ENCODE measurements at regions not wholly inside any gene's neighbourhood (a gene's known extent, or its start where the extent isn't known, plus 50 kb on each side); places are given as distances from the start of the nearest gene placed in this dataset.
A peak's percentile ranks its signal among the peaks of the same experiment; 100 is the strongest.

DNA sequence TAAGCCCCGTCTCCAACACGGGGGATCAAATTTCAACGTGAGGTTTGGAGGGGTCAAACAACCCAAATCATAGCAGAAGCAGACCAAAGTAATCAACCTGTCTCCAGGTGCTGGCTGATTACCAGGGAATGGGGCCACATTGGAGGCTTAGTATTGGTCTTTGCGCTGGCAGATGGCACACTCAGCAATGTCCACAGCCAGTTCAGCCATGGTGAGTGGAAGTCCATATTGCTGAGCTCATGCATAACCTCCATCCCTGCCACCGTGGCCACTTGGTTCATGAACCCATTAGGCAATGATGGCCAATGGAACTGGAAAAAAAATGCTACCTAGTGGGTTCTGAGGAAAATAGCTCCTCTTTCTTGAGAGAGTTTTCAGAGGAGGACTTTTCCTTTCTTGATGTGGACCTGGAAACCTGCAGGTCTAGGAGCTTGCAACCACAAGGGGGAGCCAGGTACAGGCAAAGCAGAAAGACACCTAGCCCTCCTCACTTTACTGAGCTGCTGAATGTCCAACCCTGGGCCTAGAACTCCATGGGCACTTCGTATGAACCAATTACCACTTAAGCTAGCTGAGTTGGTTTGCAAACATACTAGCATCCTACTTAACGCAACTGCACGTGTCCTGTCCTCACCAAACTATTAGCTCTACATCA, 128.0 kb upstream of the GYPC start:
- Mint-ChIP-seq H3K27ac (no peak overlapping the region), H3K27me3 (ENCODE audit: low read depth) (no peaks in the 10 kb centered on the region), H3K36me3 (ENCODE audit: low read depth) (no peaks in the 10 kb centered on the region), H3K4me1 (ENCODE audit: low read depth) (no peaks in the 10 kb centered on the region), H3K9me3 (no peaks in the 10 kb centered on the region), H3K4me3 (no peak overlapping the region)
- DNase-seq (ENCODE audit: low spot score) = peak; percentile 23

GRCh38 chr2:126531029-126531428, 124.9 kb upstream of the GYPC start:
- Mint-ChIP-seq H3K36me3 (ENCODE audit: low read depth) (no peaks in the 10 kb centered on the region), H3K27me3 (ENCODE audit: low read depth) (no peaks in the 10 kb centered on the region), H3K4me1 (ENCODE audit: low read depth) (peaks cover 5% of the 10 kb centered on the region), H3K9me3 (no peaks in the 10 kb centered on the region), H3K4me3 (no peak overlapping the region), H3K27ac (no peak overlapping the region)
- DNase-seq (ENCODE audit: low spot score) = no peak

DNA sequence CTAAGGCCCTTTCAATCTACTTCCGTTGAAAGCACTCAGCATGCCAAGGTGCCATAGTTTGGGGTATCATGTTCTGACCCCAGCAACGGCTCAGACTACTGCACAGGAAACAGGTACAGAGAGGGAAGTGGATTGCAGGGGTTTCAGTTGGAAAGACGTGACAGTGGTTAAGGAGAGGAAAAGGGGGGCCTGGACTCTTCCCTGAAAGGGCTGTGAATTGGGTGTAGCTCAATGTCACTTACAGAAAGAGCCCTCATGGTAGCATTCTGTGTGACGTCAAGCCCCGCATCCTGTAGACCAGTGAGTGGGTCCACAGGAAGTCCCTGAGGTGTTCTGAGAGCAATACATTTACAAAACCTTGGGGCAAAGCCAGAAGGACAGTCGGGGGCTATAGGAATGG, 121.5 kb upstream of the GYPC start:
- no peak overlapping the region for H3K27ac Mint-ChIP-seq
- no peaks in the 10 kb centered on the region for H3K36me3 Mint-ChIP-seq (ENCODE audit: low read depth)

DNA sequence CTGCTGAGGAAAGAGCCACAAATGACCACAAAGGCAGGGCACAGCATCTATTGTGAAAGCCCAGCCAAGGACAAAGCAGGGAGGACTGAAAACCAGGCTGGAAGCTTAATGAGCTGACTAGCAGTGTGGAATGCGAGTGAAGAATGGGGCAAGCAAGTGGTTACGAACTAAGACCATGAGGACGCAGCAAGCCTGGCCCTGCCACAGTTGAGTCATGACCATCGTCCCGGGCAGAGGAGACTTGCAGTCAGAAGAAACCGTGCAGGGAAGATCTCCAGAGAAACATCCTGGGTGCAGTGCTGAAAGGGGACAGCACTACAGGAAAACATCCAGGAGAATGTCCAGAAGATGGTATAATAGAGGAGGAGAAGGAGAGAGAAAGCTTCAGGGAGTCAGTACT, 120.5 kb upstream of the GYPC start:
- Mint-ChIP-seq H3K4me1 (ENCODE audit: low read depth) (peaks cover 5% of the 10 kb centered on the region), H3K9me3 (no peaks in the 10 kb centered on the region), H3K36me3 (ENCODE audit: low read depth) (no peaks in the 10 kb centered on the region), H3K4me3 (no peak overlapping the region), H3K27me3 (ENCODE audit: low read depth) (no peaks in the 10 kb centered on the region), H3K27ac (no peak overlapping the region)
- no peak for DNase-seq (ENCODE audit: low spot score)

More for the DNA sequence above, 121.5 kb upstream of the GYPC start:
- H3K4me3 Mint-ChIP-seq = no peak overlapping the region
- H3K9me3 Mint-ChIP-seq = no peaks in the 10 kb centered on the region
- H3K27me3 Mint-ChIP-seq (ENCODE audit: low read depth) = no peaks in the 10 kb centered on the region
- DNase-seq (ENCODE audit: low spot score) = no peak
- peaks cover 5% of the 10 kb centered on the region for H3K4me1 Mint-ChIP-seq (ENCODE audit: low read depth)

DNA sequence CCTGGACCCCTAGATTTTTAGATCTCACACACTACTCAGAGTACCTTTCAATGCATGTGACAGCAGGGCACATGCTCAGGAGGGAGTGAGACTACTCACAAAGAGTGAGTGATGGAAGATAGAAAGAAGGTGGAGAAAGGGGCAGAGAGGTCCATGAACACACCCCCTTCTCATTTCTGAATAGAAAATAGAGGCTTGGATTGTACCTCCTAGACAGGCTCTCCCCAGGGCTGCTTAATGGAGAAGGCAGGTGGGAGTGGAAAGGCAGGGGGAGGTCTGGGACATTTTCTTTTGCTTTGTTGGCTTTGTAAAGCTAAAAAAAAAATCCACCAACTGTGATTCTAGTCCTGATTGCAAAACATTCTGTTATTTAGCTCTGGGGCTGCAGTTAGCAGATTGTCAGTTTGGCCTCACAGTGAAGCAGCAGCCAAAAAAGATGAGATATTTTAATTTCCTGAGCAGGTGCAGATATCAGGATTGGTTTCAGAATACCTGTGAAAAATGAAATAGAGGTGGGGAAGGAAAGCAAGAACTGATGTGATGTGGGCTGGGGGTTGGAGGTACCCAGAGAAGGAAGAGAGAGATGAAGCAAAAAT, 119.3 kb upstream of the GYPC start:
- no peak overlapping the region for H3K27ac Mint-ChIP-seq

GRCh38 chr2:126539101-126539500, 116.9 kb upstream of the GYPC start:
- Mint-ChIP-seq H3K9me3 (peaks cover 17% of the 10 kb centered on the region), H3K4me1 (ENCODE audit: low read depth) (peaks cover 5% of the 10 kb centered on the region), H3K36me3 (ENCODE audit: low read depth) (no peaks in the 10 kb centered on the region), H3K27me3 (ENCODE audit: low read depth) (no peaks in the 10 kb centered on the region), H3K4me3 (no peak overlapping the region), H3K27ac (no peak overlapping the region)
- no peak for DNase-seq (ENCODE audit: low spot score)

More for the DNA sequence above, 119.3 kb upstream of the GYPC start:
- no peak for DNase-seq (ENCODE audit: low spot score)
- Mint-ChIP-seq H3K27me3 (ENCODE audit: low read depth) (no peaks in the 10 kb centered on the region), H3K4me1 (ENCODE audit: low read depth) (peaks cover 5% of the 10 kb centered on the region), H3K4me3 (no peak overlapping the region), H3K36me3 (ENCODE audit: low read depth) (no peaks in the 10 kb centered on the region), H3K9me3 (no peaks in the 10 kb centered on the region)

- H3K4me3 Mint-ChIP-seq = no peak overlapping the region
- no peaks in the 10 kb centered on the region for H3K4me1 Mint-ChIP-seq (ENCODE audit: low read depth)
- no peak for DNase-seq (ENCODE audit: low spot score)
- H3K27ac Mint-ChIP-seq = no peak overlapping the region
- H3K36me3 Mint-ChIP-seq (ENCODE audit: low read depth) = no peaks in the 10 kb centered on the region
- peaks cover 17% of the 10 kb centered on the region for H3K9me3 Mint-ChIP-seq
- no peaks in the 10 kb centered on the region for H3K27me3 Mint-ChIP-seq (ENCODE audit: low read depth)
Observed at GRCh38 chr2:126542247-126542646, 113.7 kb upstream of the GYPC start.

- Mint-ChIP-seq H3K4me3 (no peak overlapping the region), H3K4me1 (ENCODE audit: low read depth) (no peaks in the 10 kb centered on the region), H3K36me3 (ENCODE audit: low read depth) (no peaks in the 10 kb centered on the region), H3K27ac (no peak overlapping the region), H3K27me3 (ENCODE audit: low read depth) (no peaks in the 10 kb centered on the region), H3K9me3 (peaks cover 17% of the 10 kb centered on the region)
- DNase-seq (ENCODE audit: low spot score) = no peak
Observed at GRCh38 chr2:126543081-126543480, 112.9 kb upstream of the GYPC start.

- no peak for DNase-seq (ENCODE audit: low spot score)
- Mint-ChIP-seq H3K27me3 (ENCODE audit: low read depth) (peaks cover 5% of the 10 kb centered on the region), H3K4me1 (ENCODE audit: low read depth) (no peaks in the 10 kb centered on the region), H3K27ac (no peak overlapping the region), H3K36me3 (ENCODE audit: low read depth) (no peaks in the 10 kb centered on the region), H3K4me3 (no peak overlapping the region), H3K9me3 (no peaks in the 10 kb centered on the region)
Observed at GRCh38 chr2:126558029-126558428, 97.9 kb upstream of the GYPC start.

GRCh38 chr2:126568734-126569133, 87.2 kb upstream of the GYPC start:
- no peaks in the 10 kb centered on the region for H3K36me3 Mint-ChIP-seq (ENCODE audit: low read depth)
- no peak for DNase-seq (ENCODE audit: low spot score)
- H3K4me1 Mint-ChIP-seq (ENCODE audit: low read depth) = no peaks in the 10 kb centered on the region
- H3K9me3 Mint-ChIP-seq = no peaks in the 10 kb centered on the region
- H3K27me3 Mint-ChIP-seq (ENCODE audit: low read depth) = no peaks in the 10 kb centered on the region
- no peak overlapping the region for H3K4me3 Mint-ChIP-seq
- H3K27ac Mint-ChIP-seq = no peak overlapping the region

DNA sequence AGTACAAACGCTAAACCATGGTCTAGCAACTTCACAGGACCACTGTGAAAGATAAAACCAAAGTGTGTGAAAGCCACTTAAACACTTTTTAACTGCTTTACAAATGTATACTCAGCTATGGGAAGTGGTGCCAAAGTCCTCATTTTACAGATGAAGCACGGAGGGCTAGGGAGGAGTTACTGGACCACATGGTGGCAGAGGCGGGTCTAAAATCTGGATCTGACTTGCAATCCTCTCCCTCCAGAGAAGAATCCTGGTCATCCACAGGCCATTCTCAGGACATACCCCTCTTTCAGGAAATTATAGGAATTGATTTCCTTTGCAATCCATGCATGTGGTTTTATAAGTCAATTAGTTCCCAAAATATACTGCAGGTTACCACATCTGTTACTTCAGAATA, 84.6 kb upstream of the GYPC start:
- H3K4me1 Mint-ChIP-seq (ENCODE audit: low read depth) = no peaks in the 10 kb centered on the region
- H3K27me3 Mint-ChIP-seq (ENCODE audit: low read depth) = no peaks in the 10 kb centered on the region
- H3K4me3 Mint-ChIP-seq = no peak overlapping the region
- no peaks in the 10 kb centered on the region for H3K9me3 Mint-ChIP-seq
- H3K36me3 Mint-ChIP-seq (ENCODE audit: low read depth) = no peaks in the 10 kb centered on the region
- no peak overlapping the region for H3K27ac Mint-ChIP-seq
- DNase-seq (ENCODE audit: low spot score) = no peak

- Mint-ChIP-seq H3K36me3 (ENCODE audit: low read depth) (no peaks in the 10 kb centered on the region), H3K4me1 (ENCODE audit: low read depth) (no peaks in the 10 kb centered on the region), H3K27ac (no peak overlapping the region)
Observed at GRCh38 chr2:126575631-126576030, 80.3 kb upstream of the GYPC start.

DNA sequence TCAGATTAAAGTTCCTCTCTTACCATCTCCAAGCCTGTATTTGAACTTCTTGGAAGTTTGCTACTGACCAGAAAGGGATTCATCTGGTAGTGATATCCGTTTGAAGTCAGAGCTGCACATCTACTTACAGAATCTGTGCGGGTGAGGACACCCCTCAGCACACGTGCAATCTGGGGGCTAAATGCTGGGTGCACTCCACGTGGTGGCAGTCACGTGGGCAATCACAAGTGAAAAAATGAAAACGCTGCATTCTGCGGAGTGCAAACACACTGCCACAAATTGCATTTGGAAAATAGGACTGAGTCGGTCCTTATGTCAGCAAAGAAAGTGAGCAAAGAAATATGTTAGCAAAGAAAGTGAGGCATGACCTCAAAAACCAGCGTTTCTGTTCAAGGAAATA, 76.1 kb upstream of the GYPC start:
- Mint-ChIP-seq H3K4me1 (ENCODE audit: low read depth) (no peaks in the 10 kb centered on the region), H3K9me3 (no peaks in the 10 kb centered on the region), H3K36me3 (ENCODE audit: low read depth) (no peaks in the 10 kb centered on the region), H3K27me3 (ENCODE audit: low read depth) (no peaks in the 10 kb centered on the region), H3K4me3 (no peak overlapping the region), H3K27ac (no peak overlapping the region)
- no peak for DNase-seq (ENCODE audit: low spot score)

More at GRCh38 chr2:126575631-126576030, 80.3 kb upstream of the GYPC start:
- DNase-seq (ENCODE audit: low spot score) = no peak
- Mint-ChIP-seq H3K27me3 (ENCODE audit: low read depth) (no peaks in the 10 kb centered on the region), H3K9me3 (no peaks in the 10 kb centered on the region), H3K4me3 (no peak overlapping the region)

- no peak for DNase-seq (ENCODE audit: low spot score)
- peaks cover 2% of the 10 kb centered on the region for H3K27me3 Mint-ChIP-seq (ENCODE audit: low read depth)
- no peak overlapping the region for H3K27ac Mint-ChIP-seq
- H3K9me3 Mint-ChIP-seq = no peaks in the 10 kb centered on the region
- no peaks in the 10 kb centered on the region for H3K36me3 Mint-ChIP-seq (ENCODE audit: low read depth)
- H3K4me3 Mint-ChIP-seq = no peak overlapping the region
- H3K4me1 Mint-ChIP-seq (ENCODE audit: low read depth) = no peaks in the 10 kb centered on the region
Observed at GRCh38 chr2:126586317-126586716, 69.6 kb upstream of the GYPC start.

- no peaks in the 10 kb centered on the region for H3K36me3 Mint-ChIP-seq (ENCODE audit: low read depth)
- H3K4me3 Mint-ChIP-seq = no peak overlapping the region
- H3K9me3 Mint-ChIP-seq = peaks cover 20% of the 10 kb centered on the region
- no peak overlapping the region for H3K27ac Mint-ChIP-seq
- H3K27me3 Mint-ChIP-seq (ENCODE audit: low read depth) = peaks cover 10% of the 10 kb centered on the region
- no peaks in the 10 kb centered on the region for H3K4me1 Mint-ChIP-seq (ENCODE audit: low read depth)
- DNase-seq (ENCODE audit: low spot score) = no peak
Observed at GRCh38 chr2:126599062-126599461, 56.9 kb upstream of the GYPC start.

All from T-helper 2 cell treated with Interferon-gamma antibody and Interleukin-4, amounts not matched to agents 5 μg/mL and 100 μg/mL, for 36 hours (primary cell).